Type B pancreatic cell (in vitro differentiated cells): ENCODE measurements at regions not wholly inside any gene's neighbourhood (a gene's known extent, or its start where the extent isn't known, plus 50 kb on each side); places are given as distances from the start of the nearest gene placed in this dataset.

Experiments
- DNase-seq: peaks from one replicate; pipeline ENCODE4 v3.0.0; 2021; ENCODE audit warnings: mixed read lengths; ENCODE audit not compliant: unreplicated experiment; ENCODE audit errors: extremely low spot score
- H3K27ac Mint-ChIP-seq: 2 replicates; pipeline ENCODE4 v1.8.0; 2021; ENCODE audit warnings: mild to moderate bottlenecking, mixed read lengths
- H3K27me3 Mint-ChIP-seq: 2 replicates; pipeline ENCODE4 v1.8.0; 2021; ENCODE audit warnings: mixed read lengths
- H3K36me3 Mint-ChIP-seq: 2 replicates; pipeline ENCODE4 v1.8.0; 2021; ENCODE audit warnings: mixed read lengths
- H3K4me1 Mint-ChIP-seq: one replicate; pipeline ENCODE4 v1.8.0; 2021; ENCODE audit warnings: mixed read lengths; ENCODE audit not compliant: unreplicated experiment
- H3K4me3 Mint-ChIP-seq: 2 replicates; pipeline ENCODE4 v1.8.0; 2021; ENCODE audit warnings: mild to moderate bottlenecking, mixed read lengths
- H3K9me3 Mint-ChIP-seq: 2 replicates; pipeline ENCODE4 v1.8.0; 2021; ENCODE audit warnings: mixed read lengths
- TF ChIP-seq, protein P1 (sequence below): fragments of 200-600 bp; sonication (generic); conservative IDR thresholded peaks from 2 replicates; pipeline ENCODE4 v1.5.0; 2021; ENCODE audit warnings: antibody characterized with exemption, mild to moderate bottlenecking

DNA sequence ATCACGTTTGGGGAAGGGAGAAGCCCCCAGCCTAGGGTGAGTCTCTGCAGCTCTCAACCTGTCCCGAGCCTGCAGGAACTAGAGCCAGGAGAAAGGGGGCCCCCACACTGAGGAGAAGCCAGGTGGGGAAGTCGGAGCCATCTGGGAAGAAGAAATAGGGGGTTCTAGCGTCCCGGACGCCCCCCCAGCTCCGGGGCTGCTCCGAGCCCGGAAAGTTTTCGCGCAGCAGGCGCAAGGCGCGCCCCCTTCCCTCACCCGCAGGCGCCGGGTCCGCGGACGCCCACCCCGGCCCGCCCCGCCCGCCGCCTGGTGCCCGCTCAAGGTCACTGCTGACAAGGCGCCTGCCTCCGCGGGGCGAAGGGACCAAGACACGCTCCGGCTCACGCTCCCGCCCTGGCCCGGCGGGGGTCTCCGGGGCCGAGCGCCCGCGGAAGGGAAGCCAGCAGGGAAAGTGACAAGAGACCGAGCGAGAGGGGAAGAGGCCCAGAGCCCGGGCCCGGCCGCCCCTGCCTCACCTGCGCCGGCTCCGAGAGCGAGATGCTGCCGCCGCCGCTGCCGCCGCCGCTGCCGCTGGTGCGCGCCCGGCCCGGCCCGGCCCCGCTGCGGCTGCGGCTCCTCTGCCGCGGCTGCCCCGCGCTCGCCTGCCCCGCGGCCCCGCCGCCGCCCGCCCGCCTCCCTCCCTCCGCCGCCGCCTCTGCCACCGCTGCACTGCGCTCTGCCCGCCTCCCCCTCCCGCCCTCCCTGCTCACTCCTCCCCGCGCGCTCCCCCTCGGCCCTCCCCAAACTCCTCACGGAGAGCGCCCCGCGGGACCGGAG, 108.4 kb upstream of the SLC6A11 start:
- peaks cover 93% of the 10 kb centered on the region for H3K27me3 Mint-ChIP-seq
- no peak for DNase-seq
- no peaks in the 10 kb centered on the region for H3K36me3 Mint-ChIP-seq
- H3K4me1 Mint-ChIP-seq: peaks cover 6% of the 10 kb centered on the region
- peak overlapping the region; percentile 78 for H3K4me3 Mint-ChIP-seq
- no peak overlapping the region for H3K27ac Mint-ChIP-seq
- no peaks in the 10 kb centered on the region for H3K9me3 Mint-ChIP-seq
- TF ChIP-seq, protein P1, sequence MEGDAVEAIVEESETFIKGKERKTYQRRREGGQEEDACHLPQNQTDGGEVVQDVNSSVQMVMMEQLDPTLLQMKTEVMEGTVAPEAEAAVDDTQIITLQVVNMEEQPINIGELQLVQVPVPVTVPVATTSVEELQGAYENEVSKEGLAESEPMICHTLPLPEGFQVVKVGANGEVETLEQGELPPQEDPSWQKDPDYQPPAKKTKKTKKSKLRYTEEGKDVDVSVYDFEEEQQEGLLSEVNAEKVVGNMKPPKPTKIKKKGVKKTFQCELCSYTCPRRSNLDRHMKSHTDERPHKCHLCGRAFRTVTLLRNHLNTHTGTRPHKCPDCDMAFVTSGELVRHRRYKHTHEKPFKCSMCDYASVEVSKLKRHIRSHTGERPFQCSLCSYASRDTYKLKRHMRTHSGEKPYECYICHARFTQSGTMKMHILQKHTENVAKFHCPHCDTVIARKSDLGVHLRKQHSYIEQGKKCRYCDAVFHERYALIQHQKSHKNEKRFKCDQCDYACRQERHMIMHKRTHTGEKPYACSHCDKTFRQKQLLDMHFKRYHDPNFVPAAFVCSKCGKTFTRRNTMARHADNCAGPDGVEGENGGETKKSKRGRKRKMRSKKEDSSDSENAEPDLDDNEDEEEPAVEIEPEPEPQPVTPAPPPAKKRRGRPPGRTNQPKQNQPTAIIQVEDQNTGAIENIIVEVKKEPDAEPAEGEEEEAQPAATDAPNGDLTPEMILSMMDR: peak; percentile 68

DNA sequence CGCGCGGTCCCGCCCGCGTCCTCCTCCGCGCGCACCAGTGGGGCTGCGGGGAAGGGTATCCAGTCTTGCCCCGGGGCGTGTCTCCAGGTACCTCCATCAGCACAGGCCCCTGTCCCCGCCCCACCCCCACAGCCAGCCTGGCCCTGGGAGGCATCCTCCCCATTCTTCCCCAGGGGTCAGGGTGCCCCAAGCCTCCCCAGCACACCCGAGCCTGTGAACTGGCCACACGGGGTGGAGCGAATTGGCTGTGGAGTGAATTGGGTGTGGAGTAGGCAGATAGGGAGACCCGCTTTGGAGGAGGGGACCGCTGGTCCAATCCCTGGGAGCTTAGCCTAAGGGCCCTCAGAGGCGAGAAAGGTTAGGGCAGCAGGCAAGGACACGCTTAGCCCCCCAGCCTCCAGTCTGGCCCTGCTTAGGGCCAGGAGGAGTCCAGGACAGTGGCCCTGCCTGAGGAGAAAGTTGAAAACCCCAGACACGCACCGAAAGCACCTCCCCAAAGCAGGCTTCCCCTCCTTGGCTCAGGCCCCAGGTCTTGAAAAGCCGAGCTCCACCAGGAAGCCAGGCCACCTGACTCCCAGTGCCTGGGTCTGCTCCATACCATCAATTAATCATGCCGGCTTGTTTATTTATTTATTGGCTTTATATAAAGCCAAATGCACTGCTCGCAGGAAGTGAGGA, 107.7 kb upstream of the SLC6A11 start:
- peaks cover 93% of the 10 kb centered on the region for H3K27me3 Mint-ChIP-seq
- no peaks in the 10 kb centered on the region for H3K9me3 Mint-ChIP-seq
- H3K4me3 Mint-ChIP-seq: peak overlapping the region; percentile 63
- H3K36me3 Mint-ChIP-seq: no peaks in the 10 kb centered on the region
- TF ChIP-seq, protein P1: no peak
- no peak overlapping the region for H3K27ac Mint-ChIP-seq
- H3K4me1 Mint-ChIP-seq: peaks cover 6% of the 10 kb centered on the region
- no peak for DNase-seq

DNA sequence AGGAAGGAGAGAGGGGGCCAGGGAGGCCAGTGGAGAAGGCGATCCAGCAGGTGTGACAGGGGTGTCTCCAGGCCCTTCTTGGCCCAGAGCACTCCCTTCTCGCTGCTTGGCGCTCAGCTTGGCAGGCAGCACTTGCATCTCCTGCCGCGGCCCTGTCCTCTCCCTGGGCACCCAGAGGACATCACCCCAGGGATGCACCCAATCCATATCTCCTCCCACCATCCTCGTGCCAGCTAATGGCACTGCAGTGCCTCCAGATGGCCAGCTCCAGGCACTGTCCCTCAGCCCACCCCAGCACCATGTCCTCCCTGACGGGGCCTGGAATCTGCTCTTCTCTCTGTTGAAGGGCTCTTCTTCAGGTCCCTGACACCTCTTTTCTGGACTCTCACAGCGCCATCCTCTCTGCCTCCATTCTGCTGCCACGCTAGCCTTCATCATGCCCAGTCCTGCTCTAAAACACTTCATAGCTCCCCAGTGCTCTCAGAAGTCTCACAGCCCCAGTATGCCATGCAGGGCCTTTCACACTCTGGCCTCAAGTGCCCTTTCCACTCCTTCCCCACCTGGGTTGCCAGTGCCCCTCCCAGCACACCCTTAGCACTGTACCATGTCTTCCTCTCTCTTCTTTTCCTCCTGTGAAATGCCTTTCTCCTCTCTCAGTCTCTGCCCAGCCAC, 106.8 kb upstream of the SLC6A11 start:
- H3K27ac Mint-ChIP-seq: no peak overlapping the region
- no peak for DNase-seq
- no peaks in the 10 kb centered on the region for H3K36me3 Mint-ChIP-seq
- H3K4me1 Mint-ChIP-seq: peaks cover 6% of the 10 kb centered on the region
- H3K27me3 Mint-ChIP-seq: peaks cover 91% of the 10 kb centered on the region
- H3K9me3 Mint-ChIP-seq: no peaks in the 10 kb centered on the region
- peak overlapping the region; percentile 24 for H3K4me3 Mint-ChIP-seq
- TF ChIP-seq, protein P1: no peak

DNA sequence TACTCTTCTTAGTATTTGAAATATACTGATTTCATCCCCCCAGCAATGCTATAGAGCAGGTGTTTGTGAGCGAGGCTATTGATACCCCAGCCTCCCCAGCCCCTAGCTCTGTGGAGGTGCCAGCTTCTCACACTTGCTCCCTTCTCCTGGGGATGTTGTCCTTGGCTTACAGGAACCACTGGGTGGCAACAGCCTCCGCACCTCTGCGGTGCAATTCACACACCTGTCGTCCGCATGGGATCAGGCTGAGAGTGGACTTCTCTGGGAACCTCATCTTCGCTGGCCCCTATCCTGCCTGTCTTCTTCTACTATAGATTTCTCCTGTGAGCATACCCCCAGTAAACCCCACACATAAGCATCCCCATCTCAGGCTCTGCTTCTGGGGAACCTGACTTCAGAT, 103.9 kb upstream of the SLC6A11 start:
- no peaks in the 10 kb centered on the region for H3K9me3 Mint-ChIP-seq
- no peaks in the 10 kb centered on the region for H3K36me3 Mint-ChIP-seq
- H3K4me1 Mint-ChIP-seq: peaks cover 2% of the 10 kb centered on the region
- H3K27me3 Mint-ChIP-seq: peaks cover 71% of the 10 kb centered on the region
- no peak overlapping the region for H3K4me3 Mint-ChIP-seq
- DNase-seq: no peak
- no peak overlapping the region for H3K27ac Mint-ChIP-seq
- TF ChIP-seq, protein P1: no peak

DNA sequence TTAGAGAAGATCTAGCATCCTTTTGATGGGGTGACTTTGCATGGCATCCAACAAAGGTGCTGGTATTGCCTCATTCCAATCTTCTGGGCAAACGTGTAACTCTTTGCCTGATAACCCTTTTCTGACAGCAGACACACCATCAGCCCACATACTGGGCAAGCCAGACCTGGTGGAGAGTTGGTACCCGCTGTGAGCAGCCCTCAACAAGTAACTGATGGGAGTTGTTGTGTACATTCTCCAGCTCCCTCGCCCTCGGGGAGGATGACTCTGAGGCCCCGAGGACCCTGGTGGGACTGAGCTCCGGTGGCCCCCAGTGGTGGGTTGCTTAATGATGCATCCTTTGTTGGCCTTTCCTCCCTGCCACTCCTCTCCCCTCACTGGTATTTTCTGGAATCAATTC, 102.4 kb upstream of the SLC6A11 start:
- Mint-ChIP-seq H3K27ac (no peak overlapping the region), H3K27me3 (peaks cover 67% of the 10 kb centered on the region), H3K4me1 (no peaks in the 10 kb centered on the region), H3K36me3 (no peaks in the 10 kb centered on the region), H3K4me3 (no peak overlapping the region), H3K9me3 (no peaks in the 10 kb centered on the region)
- no peak for DNase-seq
- TF ChIP-seq, protein P1: no peak
